HL-60 (cell line): ENCODE measurements at regions not wholly inside any gene's neighbourhood (a gene's known extent, or its start where the extent isn't known, plus 50 kb on each side); places are given as distances from the start of the nearest gene placed in this dataset.

Source experiments
- DNase-seq, 2 experiments: peaks; one replicate each; pipeline ENCODE4 v3.0.0-alpha.2; 2010 to 2020; ENCODE audit warnings: low read depth in 1 of 2, low spot score in 1 of 2
- H3K27ac ChIP-seq: fragments of 250-450 bp; sonication (Bioruptor Pico); replicated peaks from 2 replicates; pipeline ENCODE4 v1.5.1; 2020; ENCODE audit warnings: mild to moderate bottlenecking, moderate library complexity
- H3K27me3 ChIP-seq: fragments of 250-450 bp; sonication (Bioruptor Pico); 2 replicates; pipeline ENCODE4 v1.5.1; 2021; ENCODE audit warnings: mild to moderate bottlenecking, moderate library complexity; ENCODE audit not compliant: insufficient read depth, poor library complexity, severe bottlenecking
- H3K4me3 ChIP-seq: replicated peaks from 2 replicates; pipeline ENCODE4 v1.5.1; 2011; ENCODE audit warnings: mild to moderate bottlenecking, control low read depth, low read length; ENCODE audit not compliant: insufficient read depth
- GABPA ChIP-seq: IDR thresholded peaks from 2 replicates; pipeline ENCODE4 v1.6.1; 2012; ENCODE audit warnings: low read depth
- POLR2AphosphoS5 ChIP-seq: IDR thresholded peaks from 2 replicates; pipeline ENCODE4 v1.6.1; 2012; ENCODE audit warnings: low read depth
- SPI1 ChIP-seq: IDR thresholded peaks from 2 replicates; pipeline ENCODE4 v1.6.1; 2012; ENCODE audit warnings: low read depth, mild to moderate bottlenecking, borderline replicate concordance
- TF ChIP-seq, protein P1 (sequence below): IDR thresholded peaks from one replicate; pipeline ENCODE4 v1.5.1; 2011; ENCODE audit warnings: low read length, control low read depth, inconsistent platforms; ENCODE audit not compliant: insufficient read depth
- TF ChIP-seq, protein P2 (sequence below): IDR thresholded peaks from 2 replicates; pipeline ENCODE4 v1.6.1; 2012; ENCODE audit warnings: low read depth; ENCODE audit not compliant: insufficient replicate concordance

DNA sequence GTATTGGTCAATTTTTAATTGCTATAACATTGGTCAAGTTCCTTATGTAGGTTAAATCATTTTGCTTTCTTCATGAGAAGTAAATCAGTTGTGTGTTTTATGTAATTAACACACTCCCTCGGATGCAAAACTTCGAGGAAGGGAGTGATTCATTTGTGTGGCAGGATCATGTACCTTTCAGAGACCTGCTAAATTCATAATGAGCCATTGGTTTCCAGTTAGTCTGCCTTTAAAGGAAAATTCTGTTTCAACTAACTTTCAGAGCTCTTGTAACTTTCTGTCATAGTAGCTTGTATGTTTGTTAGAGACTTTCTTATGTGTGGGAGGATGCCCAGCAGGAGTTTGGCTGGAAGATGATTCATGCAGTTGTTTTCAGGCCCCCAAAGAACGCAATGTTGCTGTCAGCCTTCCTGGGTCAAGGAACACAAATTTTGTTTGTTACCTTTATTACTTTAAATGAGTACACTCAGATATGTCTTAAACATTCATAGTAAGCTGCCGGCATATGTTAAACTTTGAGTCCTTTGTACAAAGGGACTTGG lies 72.1 kb downstream of the GPR101 start:
- Histone ChIP-seq H3K4me3 (no peak overlapping the region), H3K27ac (no peak overlapping the region), H3K27me3 (no peaks in the 10 kb centered on the region)
- no peak for DNase-seq
- TF ChIP-seq SPI1, result no peak

DNA sequence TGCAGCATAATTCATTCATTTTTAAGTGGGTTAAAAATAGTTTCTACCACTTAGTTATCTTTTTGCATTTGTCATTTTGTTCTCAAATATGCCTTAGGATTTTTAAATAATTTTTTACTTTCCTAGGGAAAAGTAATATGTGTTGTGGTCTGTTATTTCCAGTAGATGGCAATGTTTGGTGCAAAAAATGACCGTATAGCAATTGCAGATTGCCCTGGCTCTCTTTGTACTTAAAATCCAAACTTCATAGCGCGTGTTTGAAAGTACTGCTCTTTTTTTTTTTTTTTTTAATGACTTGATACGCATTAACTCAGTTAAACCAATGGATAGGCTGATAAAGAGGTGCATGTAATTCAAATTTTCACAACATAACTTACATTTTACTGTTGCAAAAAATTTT lies 74.4 kb upstream of the RBMX start:
- Histone ChIP-seq H3K27me3 (no peaks in the 10 kb centered on the region), H3K4me3 (no peak overlapping the region), H3K27ac (no peak overlapping the region)
- peak in 1 of 2 experiments; percentile 1 for DNase-seq
- no peak for TF ChIP-seq SPI1
- TF ChIP-seq, protein P1, sequence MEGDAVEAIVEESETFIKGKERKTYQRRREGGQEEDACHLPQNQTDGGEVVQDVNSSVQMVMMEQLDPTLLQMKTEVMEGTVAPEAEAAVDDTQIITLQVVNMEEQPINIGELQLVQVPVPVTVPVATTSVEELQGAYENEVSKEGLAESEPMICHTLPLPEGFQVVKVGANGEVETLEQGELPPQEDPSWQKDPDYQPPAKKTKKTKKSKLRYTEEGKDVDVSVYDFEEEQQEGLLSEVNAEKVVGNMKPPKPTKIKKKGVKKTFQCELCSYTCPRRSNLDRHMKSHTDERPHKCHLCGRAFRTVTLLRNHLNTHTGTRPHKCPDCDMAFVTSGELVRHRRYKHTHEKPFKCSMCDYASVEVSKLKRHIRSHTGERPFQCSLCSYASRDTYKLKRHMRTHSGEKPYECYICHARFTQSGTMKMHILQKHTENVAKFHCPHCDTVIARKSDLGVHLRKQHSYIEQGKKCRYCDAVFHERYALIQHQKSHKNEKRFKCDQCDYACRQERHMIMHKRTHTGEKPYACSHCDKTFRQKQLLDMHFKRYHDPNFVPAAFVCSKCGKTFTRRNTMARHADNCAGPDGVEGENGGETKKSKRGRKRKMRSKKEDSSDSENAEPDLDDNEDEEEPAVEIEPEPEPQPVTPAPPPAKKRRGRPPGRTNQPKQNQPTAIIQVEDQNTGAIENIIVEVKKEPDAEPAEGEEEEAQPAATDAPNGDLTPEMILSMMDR, result peak; percentile 1
- TF ChIP-seq POLR2AphosphoS5, result no peak
- TF ChIP-seq, protein P2, sequence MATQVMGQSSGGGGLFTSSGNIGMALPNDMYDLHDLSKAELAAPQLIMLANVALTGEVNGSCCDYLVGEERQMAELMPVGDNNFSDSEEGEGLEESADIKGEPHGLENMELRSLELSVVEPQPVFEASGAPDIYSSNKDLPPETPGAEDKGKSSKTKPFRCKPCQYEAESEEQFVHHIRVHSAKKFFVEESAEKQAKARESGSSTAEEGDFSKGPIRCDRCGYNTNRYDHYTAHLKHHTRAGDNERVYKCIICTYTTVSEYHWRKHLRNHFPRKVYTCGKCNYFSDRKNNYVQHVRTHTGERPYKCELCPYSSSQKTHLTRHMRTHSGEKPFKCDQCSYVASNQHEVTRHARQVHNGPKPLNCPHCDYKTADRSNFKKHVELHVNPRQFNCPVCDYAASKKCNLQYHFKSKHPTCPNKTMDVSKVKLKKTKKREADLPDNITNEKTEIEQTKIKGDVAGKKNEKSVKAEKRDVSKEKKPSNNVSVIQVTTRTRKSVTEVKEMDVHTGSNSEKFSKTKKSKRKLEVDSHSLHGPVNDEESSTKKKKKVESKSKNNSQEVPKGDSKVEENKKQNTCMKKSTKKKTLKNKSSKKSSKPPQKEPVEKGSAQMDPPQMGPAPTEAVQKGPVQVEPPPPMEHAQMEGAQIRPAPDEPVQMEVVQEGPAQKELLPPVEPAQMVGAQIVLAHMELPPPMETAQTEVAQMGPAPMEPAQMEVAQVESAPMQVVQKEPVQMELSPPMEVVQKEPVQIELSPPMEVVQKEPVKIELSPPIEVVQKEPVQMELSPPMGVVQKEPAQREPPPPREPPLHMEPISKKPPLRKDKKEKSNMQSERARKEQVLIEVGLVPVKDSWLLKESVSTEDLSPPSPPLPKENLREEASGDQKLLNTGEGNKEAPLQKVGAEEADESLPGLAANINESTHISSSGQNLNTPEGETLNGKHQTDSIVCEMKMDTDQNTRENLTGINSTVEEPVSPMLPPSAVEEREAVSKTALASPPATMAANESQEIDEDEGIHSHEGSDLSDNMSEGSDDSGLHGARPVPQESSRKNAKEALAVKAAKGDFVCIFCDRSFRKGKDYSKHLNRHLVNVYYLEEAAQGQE, result no peak
- no peak for TF ChIP-seq GABPA

DNA sequence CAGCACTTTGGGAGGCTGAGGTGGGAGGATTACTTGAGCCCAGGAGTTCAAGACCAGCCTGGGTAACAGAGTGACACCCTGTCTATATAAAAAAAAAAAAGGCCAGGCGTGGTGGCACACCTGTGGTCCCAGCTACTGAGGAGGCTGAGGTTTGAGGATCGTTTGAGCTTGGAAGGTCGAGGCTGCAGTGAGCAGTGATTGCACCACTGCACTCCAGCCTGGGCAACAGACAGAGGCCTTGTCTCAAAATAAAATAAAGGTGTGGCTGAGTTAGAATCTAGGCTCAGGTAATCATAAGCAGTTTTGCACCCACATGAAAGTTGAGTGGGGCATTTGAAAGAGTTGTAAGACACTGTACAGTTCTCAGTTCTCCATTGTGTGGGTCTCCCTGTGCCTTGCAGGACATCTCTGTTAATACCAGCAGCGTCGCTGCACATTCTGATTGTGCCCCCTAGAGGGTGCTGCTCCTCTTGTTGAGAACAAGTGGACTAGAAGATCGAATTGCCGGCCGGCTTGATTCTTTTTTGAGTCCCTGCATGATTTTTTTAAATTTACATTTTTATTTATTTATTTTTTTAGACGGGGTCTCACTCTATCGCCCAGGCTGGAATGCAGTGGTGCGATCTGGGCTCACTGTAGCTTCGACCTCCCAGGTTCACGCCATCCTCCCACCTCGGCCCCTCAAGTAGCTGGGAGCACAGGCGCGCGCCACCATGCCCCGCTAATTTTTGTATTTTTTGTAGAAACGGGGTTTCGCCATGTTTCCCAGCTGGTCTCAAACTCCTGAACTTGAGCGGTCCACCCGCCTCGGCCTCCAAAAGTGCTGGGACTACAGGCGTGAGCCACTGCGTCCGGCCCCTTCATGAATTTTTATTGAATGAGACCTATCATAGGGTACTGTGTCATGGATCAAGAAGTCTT lies 73.6 kb upstream of the RBMX start:
- no peaks in the 10 kb centered on the region for H3K27me3 ChIP-seq
- TF ChIP-seq, protein P1, result peak; percentile 40
- TF ChIP-seq, protein P2, result no peak
- no peak overlapping the region for H3K4me3 ChIP-seq
- H3K27ac ChIP-seq, result no peak overlapping the region
- DNase-seq, result peak; percentile 15 to 80

DNA sequence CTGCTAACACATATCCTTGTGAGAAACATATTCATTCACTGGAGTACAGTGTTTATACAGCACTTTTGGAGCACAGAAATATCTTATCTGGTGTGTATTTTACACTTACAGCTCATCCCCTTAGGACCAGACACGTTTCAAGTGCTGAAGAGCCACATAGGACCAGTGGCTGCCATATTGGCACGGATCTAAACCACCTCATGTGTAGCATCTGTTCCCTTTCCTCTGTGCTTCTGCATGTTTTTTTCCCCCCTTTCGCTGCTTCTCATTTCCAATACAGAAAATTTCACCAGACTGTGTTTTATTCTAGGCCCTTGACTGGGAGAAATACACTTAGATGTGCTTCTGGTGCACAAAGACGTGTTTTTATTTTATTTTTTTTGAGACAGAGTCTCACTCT lies 69.7 kb upstream of the RBMX start:
- H3K27ac ChIP-seq, result no peak overlapping the region
- H3K27me3 ChIP-seq, result no peaks in the 10 kb centered on the region
- H3K4me3 ChIP-seq, result no peak overlapping the region
- TF ChIP-seq, protein P2, result no peak
- TF ChIP-seq GABPA, result no peak
- TF ChIP-seq, protein P1, result no peak
- no peak for TF ChIP-seq SPI1
- TF ChIP-seq POLR2AphosphoS5, result no peak
- DNase-seq, result no peak
